NCI-H2081 treated with DMSO at 0.1 percent for 48 hours (cell line): ENCODE measurements at regions not wholly inside any gene's neighbourhood (a gene's known extent, or its start where the extent isn't known, plus 50 kb on each side); places are given as distances from the start of the nearest gene placed in this dataset.
"Not testable (repeated sequence)": the region's sequence is repeated elsewhere in the genome, so short reads cannot be mapped to it uniquely, and the experiment has no call there.

Experiments used
- DNase-seq: peaks from one replicate; lab custom pipeline; 2025; lab: John Stamatoyannopoulos, UW

DNA sequence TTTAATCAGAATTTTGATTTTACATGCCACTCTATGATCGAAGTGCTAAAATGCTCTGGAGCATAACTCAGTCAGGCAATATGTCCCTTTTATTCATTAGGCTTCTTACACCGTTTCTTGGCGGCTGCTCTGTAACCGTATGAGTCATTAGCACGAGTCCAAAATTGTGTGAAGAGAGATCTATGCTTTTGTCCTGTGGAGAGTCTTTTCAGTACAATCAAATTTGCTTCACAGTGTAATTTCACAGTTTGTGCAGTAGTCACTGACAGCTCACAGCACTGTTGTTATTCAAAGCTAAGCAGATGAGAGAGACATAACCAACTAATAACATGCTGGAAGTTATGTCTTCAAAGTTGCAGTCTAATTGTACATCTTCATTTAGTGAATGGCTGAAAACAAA is 167.8 kb downstream of the PCDH10 start:
- DNase-seq: no peak

- no peak for DNase-seq
Measured at GRCh38 chr4:133314991-133315390, 165.9 kb downstream of the PCDH10 start.

DNA sequence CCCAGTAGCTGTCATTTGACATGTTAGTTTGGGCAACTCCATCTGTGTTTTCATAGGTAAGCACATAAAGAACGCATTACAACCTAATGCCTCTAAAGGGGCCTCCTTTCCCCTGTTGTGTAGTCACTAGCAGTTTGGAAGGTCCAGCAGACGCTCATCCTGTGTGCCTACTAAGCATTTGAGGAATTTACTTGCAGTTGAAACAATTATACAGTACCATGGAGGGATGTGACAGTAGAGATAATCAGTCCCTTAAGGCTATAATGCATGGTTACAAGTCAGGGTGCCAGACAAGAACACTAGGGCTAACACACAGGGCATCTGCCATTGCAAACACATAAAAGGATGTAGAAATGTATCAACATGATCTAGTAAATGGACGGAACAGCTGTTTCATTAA is 138.3 kb downstream of the PCDH10 start:
- DNase-seq: no peak

GRCh38 chr4:133278591-133278990 is 129.5 kb downstream of the PCDH10 start:
- no peak for DNase-seq

DNA sequence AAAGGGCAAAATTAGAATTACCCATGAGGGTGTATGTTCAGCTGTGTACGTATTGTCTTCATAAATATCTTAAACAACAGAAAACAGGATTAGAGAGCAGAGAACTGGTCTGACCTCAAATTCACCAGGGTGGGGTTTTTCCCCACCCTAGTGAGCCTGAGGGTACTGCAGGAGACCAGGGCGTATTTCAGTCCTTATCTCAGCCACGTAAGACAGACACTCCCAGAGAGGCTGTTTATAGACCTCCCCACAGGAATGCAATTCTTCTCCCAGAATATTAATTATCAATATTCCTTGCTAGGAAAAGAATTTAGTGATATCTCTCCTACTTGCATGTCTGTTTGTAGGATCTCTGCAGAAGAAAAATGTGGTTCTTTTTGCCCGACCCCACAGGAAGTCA is 128.8 kb downstream of the PCDH10 start:
- not testable (repeated sequence) for DNase-seq

- no peak for DNase-seq
Measured at GRCh38 chr4:133275246-133275645, 126.2 kb downstream of the PCDH10 start.

DNA sequence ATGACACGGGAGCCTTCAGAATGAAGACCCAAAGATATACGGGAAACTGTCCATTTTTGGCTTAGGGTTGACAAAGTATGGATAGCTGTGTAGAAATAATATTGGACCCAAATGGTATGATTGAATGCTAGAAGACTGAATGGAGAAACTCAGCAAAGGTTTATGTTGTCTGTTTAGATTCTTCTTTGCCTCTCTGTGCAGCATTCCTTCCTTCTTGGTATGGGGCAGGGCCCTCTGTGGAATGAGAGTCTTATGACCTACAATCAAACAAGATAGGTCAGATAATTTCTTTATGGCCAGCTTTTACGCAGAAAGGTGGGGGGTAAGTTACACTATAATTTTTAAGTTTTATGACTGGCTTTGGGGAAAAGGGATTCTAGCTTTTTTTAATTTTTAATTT is 124.3 kb downstream of the PCDH10 start:
- no peak for DNase-seq

GRCh38 chr4:133270021-133270570 is 121.0 kb downstream of the PCDH10 start:
- DNase-seq: no peak

GRCh38 chr4:133268205-133268604 is 119.1 kb downstream of the PCDH10 start:
- DNase-seq: no peak

GRCh38 chr4:133267506-133267905 is 118.4 kb downstream of the PCDH10 start:
- DNase-seq: not testable (repeated sequence)

DNA sequence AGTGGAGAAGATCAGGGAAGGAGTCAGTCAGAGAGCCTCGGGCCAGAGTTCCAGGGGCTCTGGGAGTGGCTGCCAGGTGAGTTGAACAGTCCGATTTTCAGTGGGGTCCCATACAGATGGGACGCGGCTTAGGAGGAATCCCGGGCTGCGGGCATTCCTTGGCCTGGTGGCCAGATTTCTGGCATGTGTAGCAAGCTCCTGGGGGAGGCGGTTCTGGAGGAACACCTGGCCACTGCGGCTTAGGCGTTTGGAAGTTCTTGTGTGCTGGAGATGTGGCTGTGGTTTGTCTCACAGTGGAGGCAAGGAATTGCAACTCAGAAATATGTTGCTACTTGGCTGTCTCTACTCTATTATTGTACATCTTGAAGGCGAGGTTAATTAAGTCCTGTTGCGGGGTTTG is 117.9 kb downstream of the PCDH10 start:
- not testable (repeated sequence) for DNase-seq

DNA sequence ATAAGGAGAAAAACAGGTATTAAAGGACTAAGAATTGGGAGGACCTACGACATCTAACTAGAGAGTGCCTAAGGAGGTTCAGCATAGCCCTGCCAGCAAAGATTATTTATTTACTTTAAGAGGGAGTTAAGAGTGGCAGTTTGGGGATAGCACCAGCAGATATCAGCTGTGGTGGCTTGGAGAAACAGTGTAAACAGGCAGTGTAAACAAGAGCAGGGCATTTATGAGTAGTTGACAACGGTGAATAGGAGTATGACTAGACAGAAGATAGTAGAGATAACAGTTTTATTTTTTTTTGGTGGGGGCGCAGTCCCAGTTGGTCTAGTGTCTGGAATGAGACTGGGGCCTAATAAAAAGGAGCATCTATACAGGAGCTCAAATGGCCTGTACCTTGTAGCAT is 115.2 kb downstream of the PCDH10 start:
- DNase-seq: not testable (repeated sequence)

- no peak for DNase-seq
Measured at GRCh38 chr4:133263104-133263503, 114.0 kb downstream of the PCDH10 start.

DNA sequence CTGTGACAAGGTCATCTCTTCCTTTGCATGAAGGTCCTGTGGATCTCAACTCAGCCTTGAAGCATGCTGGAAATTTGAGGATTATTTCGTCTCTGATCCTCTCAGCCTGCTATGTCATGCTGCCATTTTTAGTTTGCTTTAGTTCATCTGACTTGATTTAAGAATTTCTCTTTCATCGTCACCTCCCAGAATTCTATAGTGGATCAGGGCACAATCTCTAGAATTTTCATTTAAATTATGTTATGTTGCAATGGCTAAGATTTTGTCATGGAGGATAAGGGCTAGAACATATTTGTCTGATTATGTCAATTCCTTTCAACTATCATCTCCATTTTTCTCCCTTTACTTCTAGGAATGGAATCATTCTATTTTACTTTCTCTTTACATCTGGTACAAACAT is 98.8 kb downstream of the PCDH10 start:
- DNase-seq: no peak

DNA sequence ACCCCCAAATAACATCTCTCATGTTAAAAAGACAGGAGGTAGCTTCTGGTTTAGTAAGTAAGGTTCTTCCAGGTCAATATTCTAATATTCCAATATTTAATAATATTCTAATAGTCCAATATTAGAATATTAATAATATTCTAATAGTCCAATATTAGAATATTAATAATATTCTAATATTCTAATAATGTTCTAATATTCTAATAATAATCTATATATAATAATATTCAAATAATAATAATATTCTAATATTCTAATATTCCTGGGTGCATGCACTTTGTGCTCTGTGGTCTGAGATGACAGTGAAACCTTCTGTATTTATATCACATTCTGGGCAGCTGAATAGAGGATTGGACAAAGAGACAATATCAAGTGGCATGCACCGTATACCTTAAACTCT is 96.1 kb downstream of the PCDH10 start:
- no peak for DNase-seq
